Breast epithelium (tissue), 4 donors: ENCODE measurements at regions not wholly inside any gene's neighbourhood (a gene's known extent, or its start where the extent isn't known, plus 50 kb on each side); places are given as distances from the start of the nearest gene placed in this dataset.
"Not testable (repeated sequence)": the region's sequence is repeated elsewhere in the genome, so short reads cannot be mapped to it uniquely, and the experiment has no call there.

Experiments used
- DNase-seq, 2 donors: peaks; one replicate each; pipeline ENCODE4 v3.0.0-alpha.2; 2019; ENCODE audit warnings: low spot score in 2 of 2
- H3K27ac ChIP-seq, 2 donors: fragments of 200-600 bp; sonication (generic) in 1 of 2; one replicate each; pipeline ENCODE4 v1.5.1; 2016 to 2019; ENCODE audit warnings: mild to moderate bottlenecking in 1 of 2
- H3K27me3 ChIP-seq, 2 donors: fragments of 200-600 bp; sonication (generic) in 1 of 2; one replicate each; pipeline versions ENCODE4 v1.5.1 to v1.6.0; 2017 to 2019; ENCODE audit warnings: control low read depth in 1 of 2, mild to moderate bottlenecking in 1 of 2
- H3K36me3 ChIP-seq: fragments of 200-600 bp; one replicate; pipeline ENCODE4 v1.5.1; 2019
- H3K4me1 ChIP-seq, 2 donors: fragments of 200-600 bp; sonication (generic); one replicate each; pipeline ENCODE4 v1.5.1; 2016 to 2019; ENCODE audit warnings: control low read depth in 1 of 2
- H3K4me3 ChIP-seq, 3 donors: fragments of 200-600 bp; sonication (generic); 1 replicate in 2 of 3; 2 replicates in 1 of 3; pipeline ENCODE4 v1.5.1; 2016 to 2019; ENCODE audit warnings: mild to moderate bottlenecking in 3 of 3, moderate library complexity in 2 of 3
- H3K9me3 ChIP-seq, 2 donors: fragments of 200-600 bp; sonication (generic) in 1 of 2; one replicate each; pipeline ENCODE4 v1.5.1; 2016 to 2019; ENCODE audit warnings: control low read depth in 1 of 2
- POLR2A ChIP-seq: fragments of 450-650 bp; IDR thresholded peaks from one replicate; pipeline ENCODE4 v1.6.1; 2016; ENCODE audit warnings: antibody characterized with exemption, mild to moderate bottlenecking, moderate library complexity
- POLR2AphosphoS5 ChIP-seq, 3 donors: sonication (generic); formaldehyde crosslinking; IDR thresholded peaks; one replicate each; pipeline ENCODE4 v1.6.1; 2017; ENCODE audit warnings: antibody characterized with exemption in 3 of 3
- intact Hi-C: fragments of 100-400 bp; cut with DNase I; formaldehyde crosslinking; loops from one replicate; pipeline ENCODE4 v1.15.1; 2023; ENCODE audit warnings: low total_unique reads
- TF ChIP-seq, protein P1 (sequence below), 3 donors: fragments of 450-650 bp; IDR thresholded peaks; one replicate each; pipeline ENCODE4 v1.5.1; 2016 to 2017; ENCODE audit warnings: antibody characterized with exemption in 3 of 3, mild to moderate bottlenecking in 3 of 3, moderate library complexity in 3 of 3

GRCh38 chr6:28008053-28008452 is 51.0 kb downstream of the OR2B6 start:
- H3K4me1 ChIP-seq, result no peaks in the 10 kb centered on the region
- H3K27ac ChIP-seq, result no peak overlapping the region
- no peaks in the 10 kb centered on the region for H3K9me3 ChIP-seq
- intact Hi-C loops, result no loop called here
- H3K4me3 ChIP-seq, result no peak overlapping the region
- TF ChIP-seq, protein P1, sequence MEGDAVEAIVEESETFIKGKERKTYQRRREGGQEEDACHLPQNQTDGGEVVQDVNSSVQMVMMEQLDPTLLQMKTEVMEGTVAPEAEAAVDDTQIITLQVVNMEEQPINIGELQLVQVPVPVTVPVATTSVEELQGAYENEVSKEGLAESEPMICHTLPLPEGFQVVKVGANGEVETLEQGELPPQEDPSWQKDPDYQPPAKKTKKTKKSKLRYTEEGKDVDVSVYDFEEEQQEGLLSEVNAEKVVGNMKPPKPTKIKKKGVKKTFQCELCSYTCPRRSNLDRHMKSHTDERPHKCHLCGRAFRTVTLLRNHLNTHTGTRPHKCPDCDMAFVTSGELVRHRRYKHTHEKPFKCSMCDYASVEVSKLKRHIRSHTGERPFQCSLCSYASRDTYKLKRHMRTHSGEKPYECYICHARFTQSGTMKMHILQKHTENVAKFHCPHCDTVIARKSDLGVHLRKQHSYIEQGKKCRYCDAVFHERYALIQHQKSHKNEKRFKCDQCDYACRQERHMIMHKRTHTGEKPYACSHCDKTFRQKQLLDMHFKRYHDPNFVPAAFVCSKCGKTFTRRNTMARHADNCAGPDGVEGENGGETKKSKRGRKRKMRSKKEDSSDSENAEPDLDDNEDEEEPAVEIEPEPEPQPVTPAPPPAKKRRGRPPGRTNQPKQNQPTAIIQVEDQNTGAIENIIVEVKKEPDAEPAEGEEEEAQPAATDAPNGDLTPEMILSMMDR (IDR thresholded peaks at IDR 0.05), result no peak
- TF ChIP-seq POLR2AphosphoS5 (IDR thresholded peaks at IDR 0.05), result no peak
- no peak for TF ChIP-seq POLR2A
- peaks cover 0 to 4% of the 10 kb centered on the region in 2 donors for H3K27me3 ChIP-seq
- DNase-seq, result no peak
- no peaks in the 10 kb centered on the region for H3K36me3 ChIP-seq

- TF ChIP-seq, protein P1 (IDR thresholded peaks at IDR 0.05), result no peak
- no peak for TF ChIP-seq POLR2AphosphoS5 (IDR thresholded peaks at IDR 0.05)
- TF ChIP-seq POLR2A, result no peak
- H3K4me1 ChIP-seq, result no peaks in the 10 kb centered on the region
- H3K9me3 ChIP-seq, result no peaks in the 10 kb centered on the region
- peaks cover 0 to 4% of the 10 kb centered on the region in 2 donors for H3K27me3 ChIP-seq
- intact Hi-C loops, result loop anchor here (5.0 kb wide), 1 partner anchor 77 kb away; no protein-coding TSS in a partner anchor
- no peak overlapping the region for H3K27ac ChIP-seq
- H3K4me3 ChIP-seq, result no peak overlapping the region
- no peak for DNase-seq
- H3K36me3 ChIP-seq, result no peaks in the 10 kb centered on the region
These were observed 53.5 kb downstream of the OR2B6 start for GRCh38 chr6:28010526-28010925.

DNA sequence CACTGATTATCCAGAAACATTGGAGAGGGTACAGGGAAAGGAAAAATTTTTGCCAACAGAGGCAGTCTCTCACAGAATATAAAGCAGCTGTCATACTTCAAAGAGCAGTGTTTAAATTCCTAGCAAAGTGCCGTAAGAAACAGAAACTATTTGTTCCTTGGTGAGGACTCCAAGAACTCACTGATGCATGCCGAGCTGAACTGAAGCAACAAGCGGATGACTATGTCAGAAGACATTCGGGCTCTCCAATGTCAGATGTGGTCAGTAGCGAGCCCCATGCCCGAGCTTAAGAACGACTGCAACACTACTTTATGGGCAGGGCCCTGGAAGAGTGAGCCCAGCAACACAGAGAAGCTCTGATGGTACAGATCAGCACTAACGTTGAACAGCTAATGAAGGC is 54.7 kb downstream of the OR2B6 start:
- no peak overlapping the region for H3K4me3 ChIP-seq
- H3K36me3 ChIP-seq, result no peaks in the 10 kb centered on the region
- no peaks in the 10 kb centered on the region for H3K4me1 ChIP-seq
- H3K27ac ChIP-seq, result no peak overlapping the region
- no peak for DNase-seq
- TF ChIP-seq POLR2A (no peak), POLR2AphosphoS5 (IDR thresholded peaks at IDR 0.05) (no peak)
- TF ChIP-seq, protein P1 (IDR thresholded peaks at IDR 0.05), result no peak
- no peaks in the 10 kb centered on the region for H3K9me3 ChIP-seq
- intact Hi-C loops, result loop anchor here (5.0 kb wide), 1 partner anchor 76 kb away; no protein-coding TSS in a partner anchor
- H3K27me3 ChIP-seq, result peaks cover 0 to 4% of the 10 kb centered on the region in 2 donors

DNA sequence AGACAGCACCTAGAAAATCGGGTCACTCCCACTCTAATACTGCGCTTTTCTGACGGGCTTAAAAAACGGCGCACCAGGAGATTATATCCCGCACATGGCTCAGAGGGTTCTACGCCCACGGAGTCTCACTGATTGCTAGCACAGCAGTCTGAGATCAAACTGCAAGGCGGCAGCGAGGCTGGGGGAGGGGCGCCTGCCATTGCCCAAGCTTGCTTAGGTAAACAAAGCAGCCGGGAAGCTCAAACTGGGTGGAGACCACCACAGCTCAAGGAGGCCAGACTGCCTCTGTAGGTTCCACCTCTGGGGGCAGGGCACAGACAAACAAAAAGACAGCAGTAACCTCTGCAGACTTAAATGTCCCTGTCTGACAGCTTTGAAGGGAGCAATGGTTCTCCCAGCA is 59.4 kb upstream of the ZNF165 start:
- intact Hi-C loops, DNase-seq, H3K36me3 ChIP-seq, H3K9me3 ChIP-seq, H3K4me1 ChIP-seq, H3K27ac ChIP-seq, H3K4me3 ChIP-seq, H3K27me3 ChIP-seq: not testable (repeated sequence)

GRCh38 chr6:28022707-28023106 is 57.7 kb upstream of the ZNF165 start:
- intact Hi-C loops, DNase-seq, H3K4me1 ChIP-seq, H3K4me3 ChIP-seq, H3K27me3 ChIP-seq, H3K9me3 ChIP-seq, H3K27ac ChIP-seq, H3K36me3 ChIP-seq: not testable (repeated sequence)
